Neural crest cell (in vitro differentiated cells): ENCODE measurements at regions not wholly inside any gene's neighbourhood (a gene's known extent, or its start where the extent isn't known, plus 50 kb on each side); places are given as distances from the start of the nearest gene placed in this dataset.

Source experiments
- DNase-seq: peaks from one replicate; pipeline ENCODE4 v3.0.0; 2021; ENCODE audit warnings: low read depth, mixed read lengths, low spot score
- H3K27ac Mint-ChIP-seq: one replicate; pipeline ENCODE4 v1.8.0; 2021; ENCODE audit warnings: mild to moderate bottlenecking, mixed read lengths; ENCODE audit not compliant: unreplicated experiment
- H3K27me3 Mint-ChIP-seq: 2 replicates; pipeline ENCODE4 v1.8.0; 2021; ENCODE audit warnings: low read depth, mild to moderate bottlenecking, mixed read lengths
- H3K36me3 Mint-ChIP-seq: 2 replicates; pipeline ENCODE4 v1.8.0; 2021; ENCODE audit warnings: low read depth, mild to moderate bottlenecking, mixed read lengths
- H3K4me1 Mint-ChIP-seq: 2 replicates; pipeline ENCODE4 v1.8.0; 2021; ENCODE audit warnings: mixed read lengths
- H3K4me3 Mint-ChIP-seq: one replicate; pipeline ENCODE4 v1.8.0; 2021; ENCODE audit warnings: mild to moderate bottlenecking, mixed read lengths
- H3K9me3 Mint-ChIP-seq: 2 replicates; pipeline ENCODE4 v1.8.0; 2021; ENCODE audit warnings: mixed read lengths
- TF ChIP-seq, protein P1 (sequence below): fragments of 200-600 bp; sonication (generic); conservative IDR thresholded peaks from 2 replicates; pipeline ENCODE4 v1.5.0; 2021; ENCODE audit warnings: antibody characterized with exemption, mild to moderate bottlenecking

DNA sequence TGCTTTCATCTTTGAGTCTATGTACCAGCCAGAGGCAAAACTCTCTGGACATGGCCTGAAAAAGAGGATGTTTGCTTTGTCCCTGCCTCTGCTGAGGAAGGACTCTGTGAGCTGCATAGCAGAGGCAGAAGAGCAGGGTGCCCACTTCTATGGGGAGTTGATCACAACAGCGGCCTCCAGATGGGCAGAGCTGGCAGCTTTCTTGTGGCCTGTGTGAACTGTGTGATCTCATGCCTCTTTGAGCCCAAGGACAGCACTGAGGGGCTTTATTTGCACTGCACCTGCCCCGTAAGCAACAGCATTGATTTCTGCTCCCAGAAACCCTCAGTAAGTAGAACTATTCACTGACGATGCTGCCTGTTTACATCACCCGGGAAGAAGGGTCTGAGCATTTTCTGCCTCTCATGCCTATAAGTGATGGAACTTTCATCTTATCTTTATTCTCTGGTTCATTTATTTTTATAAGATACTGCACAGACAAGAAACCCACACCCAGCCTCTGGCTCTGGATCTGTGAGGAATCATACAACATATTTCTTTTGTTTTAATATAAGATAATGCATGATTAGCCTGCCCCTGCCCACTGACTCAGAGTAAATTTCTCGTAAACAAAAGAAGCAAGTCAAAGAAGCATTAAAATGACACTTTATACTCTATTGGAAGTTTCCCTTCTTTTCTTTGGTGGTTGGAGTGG lies 244.2 kb upstream of the SOX21 start:
- Mint-ChIP-seq H3K27me3 (no peaks in the 10 kb centered on the region), H3K9me3 (peaks cover under 1% of the 10 kb centered on the region), H3K27ac (no peak overlapping the region), H3K4me1 (peaks cover 22% of the 10 kb centered on the region), H3K36me3 (no peaks in the 10 kb centered on the region), H3K4me3 (no peak overlapping the region)
- DNase-seq = no peak
- TF ChIP-seq, protein P1, sequence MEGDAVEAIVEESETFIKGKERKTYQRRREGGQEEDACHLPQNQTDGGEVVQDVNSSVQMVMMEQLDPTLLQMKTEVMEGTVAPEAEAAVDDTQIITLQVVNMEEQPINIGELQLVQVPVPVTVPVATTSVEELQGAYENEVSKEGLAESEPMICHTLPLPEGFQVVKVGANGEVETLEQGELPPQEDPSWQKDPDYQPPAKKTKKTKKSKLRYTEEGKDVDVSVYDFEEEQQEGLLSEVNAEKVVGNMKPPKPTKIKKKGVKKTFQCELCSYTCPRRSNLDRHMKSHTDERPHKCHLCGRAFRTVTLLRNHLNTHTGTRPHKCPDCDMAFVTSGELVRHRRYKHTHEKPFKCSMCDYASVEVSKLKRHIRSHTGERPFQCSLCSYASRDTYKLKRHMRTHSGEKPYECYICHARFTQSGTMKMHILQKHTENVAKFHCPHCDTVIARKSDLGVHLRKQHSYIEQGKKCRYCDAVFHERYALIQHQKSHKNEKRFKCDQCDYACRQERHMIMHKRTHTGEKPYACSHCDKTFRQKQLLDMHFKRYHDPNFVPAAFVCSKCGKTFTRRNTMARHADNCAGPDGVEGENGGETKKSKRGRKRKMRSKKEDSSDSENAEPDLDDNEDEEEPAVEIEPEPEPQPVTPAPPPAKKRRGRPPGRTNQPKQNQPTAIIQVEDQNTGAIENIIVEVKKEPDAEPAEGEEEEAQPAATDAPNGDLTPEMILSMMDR = no peak

DNA sequence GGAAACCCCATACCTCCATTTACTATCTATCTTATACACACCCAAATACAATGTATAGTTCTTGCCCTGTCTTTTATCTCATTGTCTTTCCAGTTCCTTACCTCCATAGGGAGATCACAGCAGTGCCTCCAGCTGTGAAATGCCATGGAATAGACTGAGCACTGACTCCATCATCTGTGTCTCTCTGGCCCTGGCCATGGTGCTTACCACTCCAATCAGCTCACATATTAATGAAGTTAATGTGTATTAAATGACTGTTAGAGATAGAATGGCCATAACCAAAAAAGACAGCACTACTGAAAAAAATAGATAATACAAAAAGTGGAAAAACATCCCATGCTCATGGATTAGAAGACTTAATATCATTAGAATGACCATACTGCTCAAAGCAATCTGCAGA lies 240.4 kb upstream of the SOX21 start:
- Mint-ChIP-seq H3K9me3 (no peaks in the 10 kb centered on the region), H3K4me3 (no peak overlapping the region), H3K27ac (no peak overlapping the region), H3K27me3 (no peaks in the 10 kb centered on the region), H3K4me1 (peaks cover 36% of the 10 kb centered on the region), H3K36me3 (no peaks in the 10 kb centered on the region)
- DNase-seq = no peak
- TF ChIP-seq, protein P1 = no peak

DNA sequence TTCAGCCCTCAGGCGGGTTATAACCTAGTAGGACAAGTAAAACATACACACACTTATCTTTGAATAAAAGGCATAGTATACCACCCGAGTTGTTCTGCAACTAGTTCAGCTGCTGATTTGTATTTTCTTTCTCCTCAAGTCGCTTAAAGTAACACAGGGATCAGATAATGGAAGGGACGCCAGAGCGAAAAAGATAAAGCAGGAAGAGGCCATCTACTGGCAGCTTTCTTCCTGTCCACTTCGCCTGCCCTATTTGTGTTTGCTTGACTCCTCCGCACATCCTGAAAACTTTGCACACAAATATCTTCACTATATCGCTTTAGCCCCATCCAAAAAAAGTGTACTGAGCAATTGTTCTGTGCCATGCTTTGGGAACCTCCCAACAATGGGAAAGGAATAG lies 238.0 kb upstream of the SOX21 start:
- Mint-ChIP-seq H3K36me3 (no peaks in the 10 kb centered on the region), H3K4me1 (peaks cover 48% of the 10 kb centered on the region), H3K4me3 (peak overlapping the region; percentile 32), H3K9me3 (no peaks in the 10 kb centered on the region), H3K27me3 (no peaks in the 10 kb centered on the region), H3K27ac (no peak overlapping the region)
- DNase-seq = no peak
- TF ChIP-seq, protein P1 = peak; percentile 59

- Mint-ChIP-seq H3K4me3 (peak overlapping the region; percentile 71), H3K36me3 (no peaks in the 10 kb centered on the region), H3K9me3 (no peaks in the 10 kb centered on the region), H3K4me1 (peaks cover 48% of the 10 kb centered on the region), H3K27ac (peak overlapping the region; percentile 63), H3K27me3 (no peaks in the 10 kb centered on the region)
- DNase-seq = no peak
- TF ChIP-seq, protein P1 = no peak
Observed at GRCh38 chr13:94947965-94948371, 235.6 kb upstream of the SOX21 start.

DNA sequence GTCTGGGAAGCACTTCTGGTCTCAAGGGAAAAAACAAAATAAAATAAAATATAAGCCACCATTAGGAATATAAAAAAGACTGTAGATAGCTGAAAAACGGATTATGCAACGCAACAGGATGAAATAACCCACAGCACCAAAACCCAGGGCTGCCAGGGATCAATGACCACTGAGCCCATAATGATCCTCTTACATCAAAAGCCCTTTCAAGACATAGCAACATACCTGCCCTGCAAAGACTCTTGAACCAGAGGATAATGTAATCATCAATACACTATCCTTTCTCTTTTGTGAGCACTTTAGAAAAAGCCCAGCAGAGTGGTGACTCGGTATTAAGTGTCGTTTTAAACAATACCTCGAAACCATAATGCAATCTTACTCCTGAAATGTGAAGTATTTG lies 235.0 kb upstream of the SOX21 start:
- Mint-ChIP-seq H3K27me3 (no peaks in the 10 kb centered on the region), H3K4me3 (no peak overlapping the region), H3K36me3 (no peaks in the 10 kb centered on the region), H3K27ac (no peak overlapping the region), H3K9me3 (no peaks in the 10 kb centered on the region), H3K4me1 (peaks cover 48% of the 10 kb centered on the region)
- TF ChIP-seq, protein P1 = no peak
- no peak for DNase-seq
